Motor neuron (in vitro differentiated cells): ENCODE measurements at regions not wholly inside any gene's neighbourhood (a gene's known extent, or its start where the extent isn't known, plus 50 kb on each side); places are given as distances from the start of the nearest gene placed in this dataset.

Experiments used
- ATAC-seq, 8 experiments: fragments of 200-7000 bp; cut with Tn5 transposase; replicated peaks in 6 of 8; 2 replicates each; pipeline ENCODE4 v1.8.0; 2021; ENCODE audit warnings: mild to moderate bottlenecking in 8 of 8, moderate library complexity in 8 of 8
- H3K27ac ChIP-seq, 2 donors: fragments of 250-450 bp; sonication (Bioruptor Pico); 2 replicates each; pipeline ENCODE4 v1.9.0; 2021; ENCODE audit warnings: antibody characterized with exemption in 2 of 2, mild to moderate bottlenecking in 2 of 2, moderate library complexity in 1 of 2
- H3K4me1 ChIP-seq, 2 donors: fragments of 250-450 bp; sonication (Bioruptor Pico); replicated peaks in 1 of 2; 2 replicates each; pipeline ENCODE4 v1.6.1; 2021; ENCODE audit warnings: antibody characterized with exemption in 2 of 2, mild to moderate bottlenecking in 2 of 2, moderate library complexity in 1 of 2
- H3K4me3 ChIP-seq, 5 donors: fragments of 250-450 bp; sonication (Bioruptor Pico); 2 replicates each; pipeline ENCODE4 v1.9.0; 2021; ENCODE audit warnings: antibody characterized with exemption in 5 of 5, mild to moderate bottlenecking in 5 of 5, moderate library complexity in 4 of 5
- WGBS, 10 experiments: fragments of 450-650 bp; shearing (Covaris generic); methylation state at CpG; one replicate each; pipeline ENCODE4 v1.0.0; 2022; 5-methylcytosine and 5-hydroxymethylcytosine counted together
- in situ Hi-C, 9 experiments: fragments of 400-800 bp; cut with MboI; loops; one replicate each; pipeline ENCODE4 v1.15.0; 2021; ENCODE audit warnings: low sequenced_read_pairs in 9 of 9, low pct_unique_long_range_greater_than_20kb in 2 of 9; ENCODE audit not compliant: unreplicated experiment in 9 of 9

DNA sequence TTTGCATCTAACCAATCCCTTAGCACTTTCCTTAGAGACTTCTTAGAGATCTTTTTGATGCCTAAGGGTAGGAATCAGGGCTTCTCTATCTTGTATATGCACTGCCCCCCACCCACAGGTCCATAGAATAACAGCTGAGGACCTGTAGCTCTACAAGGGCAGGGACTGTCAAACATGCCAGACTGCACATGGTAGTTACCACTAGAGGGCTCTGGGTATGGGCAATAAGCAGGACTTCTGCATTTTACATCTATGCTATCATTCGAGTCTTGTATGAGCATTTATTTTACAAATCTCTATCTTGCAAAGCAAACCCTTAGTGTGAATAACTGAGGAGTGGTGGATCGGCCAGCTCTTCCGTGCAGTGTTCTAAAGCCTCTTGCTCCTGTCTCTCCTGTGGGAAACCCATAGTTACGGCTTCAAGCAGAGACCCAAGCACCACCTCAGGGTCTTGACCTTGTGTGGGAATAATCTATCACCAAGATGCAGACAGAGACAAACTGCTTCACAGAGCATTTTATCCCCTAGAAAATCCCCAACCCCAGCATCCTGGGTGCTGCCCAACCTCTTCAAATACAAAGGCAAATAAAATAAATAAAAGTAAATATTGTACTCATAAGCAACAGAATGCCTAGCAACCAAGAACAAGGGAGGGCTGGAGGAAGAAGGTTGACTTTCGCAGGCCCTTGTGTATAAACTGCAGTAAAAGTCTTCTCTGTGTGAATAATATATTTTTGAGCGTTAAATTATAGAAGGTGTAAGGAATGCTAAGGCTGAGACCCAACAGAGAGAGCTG lies 219.3 kb downstream of the WDR11 start:
- 34 to 100% (median 82%) methylated on average over 1 to 6 of the region's 6 CpGs for WGBS, 10 experiments

DNA sequence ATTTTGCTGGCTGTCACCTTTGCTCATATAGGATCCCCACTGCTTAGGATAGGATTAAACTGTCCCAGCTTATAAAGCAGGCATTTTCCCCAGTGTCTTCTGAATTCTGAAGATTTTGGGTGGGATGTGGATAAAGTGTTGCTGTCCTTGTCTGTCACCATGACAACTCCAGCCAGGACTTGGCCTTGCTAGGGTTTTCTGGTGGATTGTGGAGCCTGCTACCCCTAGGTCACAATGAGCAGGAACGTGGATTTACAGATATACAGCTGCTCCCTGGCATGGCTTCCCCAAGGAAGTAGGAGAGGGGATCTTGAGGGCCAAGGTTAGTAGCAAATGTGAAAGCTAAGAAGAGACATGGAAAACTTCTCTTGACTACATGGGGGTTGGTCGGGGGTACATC lies 220.7 kb downstream of the WDR11 start:
- in situ Hi-C loops = no loop called here

More for the DNA sequence above, 219.3 kb downstream of the WDR11 start:
- no peak overlapping the region for H3K27ac ChIP-seq
- peaks cover 0 to 15% of the 10 kb centered on the region in 2 donors for H3K4me1 ChIP-seq
- in situ Hi-C loops = no loop called here
- no peak overlapping the region for H3K4me3 ChIP-seq
- ATAC-seq = peak in 4 of 8 experiments; percentile 32 to 78 (median 38)

DNA sequence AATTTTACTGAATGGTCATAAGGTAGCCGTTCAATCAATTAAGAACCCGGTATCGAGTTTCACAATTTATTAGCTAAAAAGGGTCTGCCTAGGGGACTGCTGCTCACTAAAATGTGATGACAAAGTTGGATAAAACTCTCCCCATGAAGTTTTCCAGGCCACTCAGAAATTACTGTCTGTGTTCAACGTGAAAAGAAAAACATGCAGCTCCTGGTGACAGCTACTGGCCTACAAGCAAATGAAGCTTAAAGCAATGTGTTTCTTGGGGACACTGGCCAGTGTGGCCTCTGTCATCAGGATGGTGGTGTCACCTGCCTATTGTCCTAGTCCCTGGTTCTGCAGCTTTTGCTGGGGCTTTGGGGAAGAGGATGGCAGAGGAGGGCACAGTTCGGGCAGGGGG lies 222.6 kb downstream of the WDR11 start:
- in situ Hi-C loops = no loop called here
- peaks cover 18 to 24% of the 10 kb centered on the region in 2 donors for H3K4me1 ChIP-seq
- 50 to 100% (median 93%) methylated on average over 1 to 5 of the region's 5 CpGs; no CpG with 5 or more reads in 2 of the 10 experiments for WGBS, 10 experiments

More for the DNA sequence above, 220.7 kb downstream of the WDR11 start:
- 0 to 94% (median 69%) methylated on average over 1 to 2 of the region's 2 CpGs; no CpG with 5 or more reads in 2 of the 10 experiments for WGBS, 10 experiments
- no peak overlapping the region for H3K27ac ChIP-seq
- no peak for ATAC-seq
- H3K4me1 ChIP-seq = peaks cover 8 to 19% of the 10 kb centered on the region in 2 donors
- no peak overlapping the region for H3K4me3 ChIP-seq

GRCh38 chr10:121076776-121077715 lies 225.9 kb downstream of the WDR11 start:
- H3K4me1 ChIP-seq = peaks cover 22 to 33% of the 10 kb centered on the region in 2 donors
- H3K27ac ChIP-seq = no peak overlapping the region
- no peak overlapping the region for H3K4me3 ChIP-seq
- peak; percentile 24 to 69 (median 44) for ATAC-seq
- in situ Hi-C loops = no loop called here
- WGBS, 10 experiments = 8 to 100% (median 74%) methylated on average over 1 to 9 of the region's 12 CpGs

More for the DNA sequence above, 222.6 kb downstream of the WDR11 start:
- no peak overlapping the region for H3K4me3 ChIP-seq
- no peak for ATAC-seq
- H3K27ac ChIP-seq = no peak overlapping the region

- no peak overlapping the region for H3K4me3 ChIP-seq
- no peak overlapping the region for H3K27ac ChIP-seq
- in situ Hi-C loops = no loop called here
- no peak for ATAC-seq
- peaks cover 21 to 33% of the 10 kb centered on the region in 2 donors for H3K4me1 ChIP-seq
- 0 to 100% (median 53%) methylated on average over 1 to 5 of the region's 8 CpGs; no CpG with 5 or more reads in 2 of the 10 experiments for WGBS, 10 experiments
Observed at GRCh38 chr10:121078036-121078435, 226.9 kb downstream of the WDR11 start.

- WGBS, 10 experiments = 30 to 100% (median 97%) methylated on average over 1 to 8 of the region's 8 CpGs; no CpG with 5 or more reads in 1 of the 10 experiments
- in situ Hi-C loops = no loop called here
Observed at GRCh38 chr10:121078672-121079102, 227.5 kb downstream of the WDR11 start.

DNA sequence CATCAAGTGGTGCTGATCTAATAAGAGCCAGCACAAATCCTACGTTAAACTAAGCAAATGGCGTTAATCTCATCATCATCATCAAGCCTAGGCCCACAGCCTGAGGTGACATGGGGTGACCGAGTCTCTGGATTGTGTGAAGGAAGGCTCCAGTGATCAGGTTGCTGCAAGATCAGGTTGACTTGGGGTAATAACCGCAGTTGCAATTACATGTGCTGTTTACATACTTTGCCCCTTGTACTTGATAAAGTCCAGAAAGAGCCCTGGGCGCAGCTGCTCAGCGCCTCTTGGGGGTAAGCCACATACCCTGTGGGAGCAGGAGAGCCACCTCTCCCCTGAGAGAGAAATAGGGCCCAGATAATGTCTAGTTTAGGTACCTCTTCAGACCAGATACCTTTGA lies 228.1 kb downstream of the WDR11 start:
- no peak overlapping the region for H3K27ac ChIP-seq
- WGBS, 10 experiments = 0 to 100% (median 97%) methylated on average over 1 to 6 of the region's 6 CpGs; no CpG with 5 or more reads in 3 of the 10 experiments
- in situ Hi-C loops = no loop called here
- H3K4me1 ChIP-seq = peaks cover 31 to 42% of the 10 kb centered on the region in 2 donors
- no peak overlapping the region for H3K4me3 ChIP-seq
- no peak for ATAC-seq

More at GRCh38 chr10:121078672-121079102, 227.5 kb downstream of the WDR11 start:
- H3K27ac ChIP-seq = no peak overlapping the region
- peaks cover 26 to 36% of the 10 kb centered on the region in 2 donors for H3K4me1 ChIP-seq
- H3K4me3 ChIP-seq = no peak overlapping the region
- ATAC-seq = peak in 1 of 8 experiments; percentile 34

- WGBS, 10 experiments = 0 to 100% (median 43%) methylated on average over 1 to 4 of the region's 7 CpGs; no CpG with 5 or more reads in 1 of the 10 experiments
- in situ Hi-C loops = no loop called here
- ATAC-seq = peak in 7 of 8 experiments; percentile 28 to 76 (median 68)
Observed at GRCh38 chr10:121080281-121080891, 229.2 kb downstream of the WDR11 start.

GRCh38 chr10:121081306-121081705 lies 230.1 kb downstream of the WDR11 start:
- Histone ChIP-seq H3K27ac (no peak overlapping the region), H3K4me3 (no peak overlapping the region), H3K4me1 (peaks cover 39 to 46% of the 10 kb centered on the region in 2 donors)
- ATAC-seq = peak in 1 of 8 experiments; percentile 57
- in situ Hi-C loops = no loop called here
- 0 to 100% (median 95%) methylated on average over 1 to 3 of the region's 3 CpGs; no CpG with 5 or more reads in 5 of the 10 experiments for WGBS, 10 experiments

More at GRCh38 chr10:121080281-121080891, 229.2 kb downstream of the WDR11 start:
- Histone ChIP-seq H3K4me3 (no peak overlapping the region), H3K4me1 (peaks cover 39 to 48% of the 10 kb centered on the region in 2 donors), H3K27ac (no peak overlapping the region)

GRCh38 chr10:121082984-121083383 lies 231.8 kb downstream of the WDR11 start:
- no peak overlapping the region for H3K4me3 ChIP-seq
- in situ Hi-C loops = no loop called here
- H3K4me1 ChIP-seq = peaks cover 38 to 39% of the 10 kb centered on the region in 2 donors
- WGBS, 10 experiments = 75 to 100% (median 100%) methylated on average over 1 to 3 of the region's 3 CpGs; no CpG with 5 or more reads in 2 of the 10 experiments
- no peak overlapping the region for H3K27ac ChIP-seq
- ATAC-seq = no peak

DNA sequence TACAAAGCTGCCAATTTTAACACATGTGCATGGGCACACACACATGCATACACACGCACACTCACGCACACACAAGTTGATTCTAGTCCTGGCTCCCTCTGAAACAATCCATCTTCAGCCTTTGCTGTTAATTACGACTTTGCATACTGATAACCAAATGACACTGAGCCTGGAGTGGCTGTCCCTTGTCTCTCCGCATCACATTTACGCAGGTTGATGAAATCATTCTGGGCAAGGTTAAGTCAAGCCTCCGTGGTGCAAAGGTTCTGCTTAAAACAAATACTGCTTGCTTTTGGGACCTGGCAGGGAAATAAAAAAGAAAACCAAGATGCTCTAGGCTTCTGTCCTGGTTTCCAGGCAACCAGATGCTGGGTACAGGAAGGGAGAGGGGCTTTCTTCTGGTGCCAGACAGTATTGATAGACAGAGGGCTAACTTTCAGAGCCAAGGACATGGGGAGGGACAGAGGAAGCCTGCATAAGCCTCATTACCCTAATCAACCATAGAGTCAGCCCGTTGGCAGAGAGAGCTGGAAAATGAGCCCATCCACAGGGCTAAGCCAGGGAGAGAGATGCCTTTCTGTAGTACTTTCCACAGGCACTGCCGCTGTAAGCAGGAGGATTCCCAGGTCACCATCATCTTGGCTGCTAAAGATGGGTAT lies 233.0 kb downstream of the WDR11 start:
- WGBS, 10 experiments = 33 to 69% (median 41%) methylated on average over 1 to 6 of the region's 8 CpGs
- H3K27ac ChIP-seq = no peak overlapping the region
- H3K4me1 ChIP-seq = peaks cover 38 to 39% of the 10 kb centered on the region in 2 donors
- peak in 5 of 8 experiments; percentile 62 to 82 (median 70) for ATAC-seq
- H3K4me3 ChIP-seq = no peak overlapping the region
- in situ Hi-C loops = no loop called here

DNA sequence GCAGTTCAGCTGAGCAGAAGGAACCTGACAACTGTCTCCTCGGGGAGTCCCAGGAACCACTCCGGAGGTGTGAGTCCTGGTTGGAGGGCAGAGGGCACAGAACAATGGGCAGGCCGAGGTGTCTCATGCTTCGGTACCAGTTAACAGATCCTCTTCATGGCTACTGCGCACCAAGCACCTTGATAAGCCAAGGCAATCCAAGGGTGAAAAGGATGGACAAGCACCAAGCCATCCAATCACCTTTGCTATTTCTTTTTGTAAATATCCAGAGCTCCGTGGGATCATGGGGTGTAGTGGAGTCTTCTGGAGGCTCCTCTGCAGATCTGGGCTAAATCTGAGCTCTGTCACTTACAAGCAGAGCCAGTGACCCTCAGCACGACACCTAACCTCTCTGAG lies 233.5 kb downstream of the WDR11 start:
- 27 to 100% (median 85%) methylated on average over 3 to 6 of the region's 7 CpGs; no CpG with 5 or more reads in 3 of the 10 experiments for WGBS, 10 experiments
- H3K4me3 ChIP-seq = no peak overlapping the region
- peak in 1 of 8 experiments; percentile 15 for ATAC-seq
- H3K4me1 ChIP-seq = peaks cover 37 to 39% of the 10 kb centered on the region in 2 donors
- no peak overlapping the region for H3K27ac ChIP-seq
- in situ Hi-C loops = no loop called here
